ENCODE measurements at regions not wholly inside any gene's neighbourhood (a gene's known extent, or its start where the extent isn't known, plus 50 kb on each side); places are given as distances from the start of the nearest gene placed in this dataset.

DNA sequence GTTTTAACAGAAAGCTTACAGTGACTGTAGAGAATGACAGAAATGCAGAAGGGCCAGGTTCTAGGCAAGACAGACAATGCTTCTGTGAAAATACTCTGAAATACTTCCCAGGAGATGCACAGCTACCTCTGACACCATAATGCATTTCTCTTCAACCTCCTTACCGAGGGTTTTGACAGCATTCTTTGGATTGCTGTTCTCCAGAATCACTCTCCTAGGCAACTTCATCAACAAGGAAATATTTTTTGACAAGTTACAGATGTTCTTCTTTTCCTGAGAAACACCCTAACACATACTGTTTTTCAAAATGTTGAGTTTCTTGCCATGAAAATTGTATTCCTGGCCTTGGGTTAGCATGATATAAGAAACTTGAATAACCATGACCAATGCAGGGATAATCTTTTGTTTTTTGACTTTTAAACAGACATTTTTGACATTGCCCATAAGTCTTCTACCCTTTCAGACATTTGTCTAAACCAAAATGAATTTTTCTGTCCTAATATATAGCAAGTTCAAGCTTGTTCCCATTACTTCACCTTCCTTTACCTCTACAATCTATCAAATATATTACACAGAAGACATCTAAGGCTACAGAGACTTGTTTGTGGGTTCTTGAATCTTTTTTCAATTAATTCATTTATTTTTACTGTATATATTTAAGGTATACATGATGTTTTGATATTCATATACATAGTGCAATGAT is 108.1 kb downstream of the CCDC34 start:
- no peak for DNase-seq (ENCODE audit: low read depth)
- TF ChIP-seq, protein P1, sequence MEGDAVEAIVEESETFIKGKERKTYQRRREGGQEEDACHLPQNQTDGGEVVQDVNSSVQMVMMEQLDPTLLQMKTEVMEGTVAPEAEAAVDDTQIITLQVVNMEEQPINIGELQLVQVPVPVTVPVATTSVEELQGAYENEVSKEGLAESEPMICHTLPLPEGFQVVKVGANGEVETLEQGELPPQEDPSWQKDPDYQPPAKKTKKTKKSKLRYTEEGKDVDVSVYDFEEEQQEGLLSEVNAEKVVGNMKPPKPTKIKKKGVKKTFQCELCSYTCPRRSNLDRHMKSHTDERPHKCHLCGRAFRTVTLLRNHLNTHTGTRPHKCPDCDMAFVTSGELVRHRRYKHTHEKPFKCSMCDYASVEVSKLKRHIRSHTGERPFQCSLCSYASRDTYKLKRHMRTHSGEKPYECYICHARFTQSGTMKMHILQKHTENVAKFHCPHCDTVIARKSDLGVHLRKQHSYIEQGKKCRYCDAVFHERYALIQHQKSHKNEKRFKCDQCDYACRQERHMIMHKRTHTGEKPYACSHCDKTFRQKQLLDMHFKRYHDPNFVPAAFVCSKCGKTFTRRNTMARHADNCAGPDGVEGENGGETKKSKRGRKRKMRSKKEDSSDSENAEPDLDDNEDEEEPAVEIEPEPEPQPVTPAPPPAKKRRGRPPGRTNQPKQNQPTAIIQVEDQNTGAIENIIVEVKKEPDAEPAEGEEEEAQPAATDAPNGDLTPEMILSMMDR (conservative IDR thresholded peaks at IDR 0.05; ENCODE audit: low read depth, low read length), result no peak
- no peak overlapping the region for H3K4me3 ChIP-seq (ENCODE audit: low read length)

DNA sequence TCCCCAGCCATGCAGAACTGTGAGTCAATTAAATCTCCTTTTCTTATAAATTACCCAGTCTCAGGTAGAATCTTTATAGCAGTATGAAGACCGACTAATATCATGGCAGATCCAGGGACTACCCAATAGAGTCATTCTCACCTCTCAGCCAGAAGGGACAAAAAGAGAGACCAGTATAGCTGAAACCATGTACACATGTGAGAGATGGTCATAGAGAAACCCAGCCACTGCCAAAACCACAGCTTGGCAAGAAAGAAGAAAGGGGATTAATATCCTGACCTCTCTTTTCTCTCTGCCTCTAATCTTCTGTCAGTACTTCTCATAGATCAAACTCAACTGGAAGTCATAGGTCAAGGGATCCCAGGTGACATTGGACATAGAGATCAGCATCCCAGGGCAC is 109.8 kb downstream of the CCDC34 start:
- TF ChIP-seq, protein P1 (conservative IDR thresholded peaks at IDR 0.05; ENCODE audit: low read depth, low read length), result no peak
- no peak for DNase-seq (ENCODE audit: low read depth)
- H3K4me3 ChIP-seq (ENCODE audit: low read length), result no peak overlapping the region

DNA sequence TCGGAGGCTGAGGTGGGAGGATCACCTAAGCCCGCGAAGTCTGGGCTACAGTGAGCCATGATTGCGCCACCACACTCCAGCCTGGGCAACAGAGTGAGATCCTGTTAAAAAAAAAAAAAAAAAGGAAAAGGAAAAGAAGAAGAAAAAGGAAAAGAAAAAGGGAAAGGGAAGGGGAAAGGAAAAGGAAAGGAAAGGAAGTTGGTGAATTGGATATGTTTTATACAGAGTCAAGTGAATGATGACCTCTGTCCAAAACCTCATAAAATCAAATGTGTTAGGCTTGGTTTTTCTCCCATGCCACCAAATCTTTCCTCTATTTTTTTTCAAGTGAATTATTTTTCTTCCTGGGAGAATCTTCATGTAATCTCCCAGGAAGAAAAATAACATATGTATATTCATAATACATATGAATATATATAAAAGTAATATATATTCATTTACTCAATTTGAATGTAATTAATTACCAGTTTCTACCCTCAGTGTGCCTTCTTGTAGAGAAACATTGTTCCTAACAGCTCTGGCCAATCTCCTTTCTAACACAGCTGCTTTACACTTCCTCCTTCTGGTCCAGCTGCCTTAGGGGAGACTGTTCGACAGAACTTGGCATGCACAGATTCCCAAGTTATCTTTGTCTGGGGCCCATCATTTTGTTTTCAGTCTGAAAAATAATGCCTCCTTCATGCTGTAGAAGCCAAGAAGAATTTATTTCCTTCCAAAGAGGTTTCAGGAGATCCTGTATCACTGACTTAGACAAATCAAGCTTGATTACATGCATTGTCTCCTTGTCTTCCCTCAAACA is 111.9 kb downstream of the CCDC34 start:
- TF ChIP-seq, protein P1 (conservative IDR thresholded peaks at IDR 0.05; ENCODE audit: low read depth, low read length), result no peak
- H3K4me3 ChIP-seq (ENCODE audit: low read length), result no peak overlapping the region
- no peak for DNase-seq (ENCODE audit: low read depth)

DNA sequence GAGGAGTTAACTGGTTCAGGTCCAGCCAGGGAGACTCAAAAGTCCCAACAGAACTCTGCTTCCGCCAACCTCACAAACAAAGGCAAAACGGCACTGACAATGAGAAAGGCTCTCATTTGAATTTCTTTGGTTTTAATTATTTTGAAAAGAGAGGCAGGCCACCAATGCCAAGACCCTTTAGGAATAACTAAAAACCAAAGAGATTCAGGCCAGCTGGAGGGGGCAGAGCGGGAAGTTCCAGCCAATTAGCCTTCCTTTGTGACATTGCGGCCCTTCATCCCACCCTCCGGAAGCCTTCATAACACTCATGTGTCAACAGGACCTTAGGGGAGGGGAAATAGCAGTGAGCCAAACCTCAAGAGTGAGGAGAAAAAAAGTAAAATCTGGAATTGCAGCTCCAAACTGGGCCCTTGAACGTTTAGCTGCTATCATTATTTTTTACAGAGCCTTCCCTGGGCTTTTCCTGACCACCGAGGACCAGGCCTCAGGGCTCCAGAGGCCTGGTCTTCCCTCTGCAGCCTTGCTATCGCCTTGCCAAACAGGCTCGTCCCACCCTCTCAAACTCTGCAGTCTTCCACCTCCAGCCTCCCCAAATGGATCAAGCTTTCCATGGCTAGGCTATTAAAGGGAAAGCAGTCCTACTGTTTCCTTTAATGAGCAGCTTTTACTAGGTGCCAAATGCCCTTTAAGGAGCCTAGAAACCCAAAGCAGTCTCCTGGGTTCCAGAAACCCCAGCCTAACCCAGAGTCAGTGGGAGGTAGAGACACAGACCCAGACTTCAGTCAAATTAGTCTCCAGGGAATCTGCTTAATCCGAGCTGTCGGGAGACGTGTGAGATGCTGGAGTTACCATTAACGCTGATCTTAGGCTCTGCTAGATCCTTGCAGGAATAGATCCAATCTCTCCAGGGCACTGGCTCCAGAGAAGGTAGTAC is 114.2 kb downstream of the CCDC34 start:
- DNase-seq (ENCODE audit: low read depth), result no peak
- H3K4me3 ChIP-seq (ENCODE audit: low read length), result no peak overlapping the region
- TF ChIP-seq, protein P1 (conservative IDR thresholded peaks at IDR 0.05; ENCODE audit: low read depth, low read length), result no peak

DNA sequence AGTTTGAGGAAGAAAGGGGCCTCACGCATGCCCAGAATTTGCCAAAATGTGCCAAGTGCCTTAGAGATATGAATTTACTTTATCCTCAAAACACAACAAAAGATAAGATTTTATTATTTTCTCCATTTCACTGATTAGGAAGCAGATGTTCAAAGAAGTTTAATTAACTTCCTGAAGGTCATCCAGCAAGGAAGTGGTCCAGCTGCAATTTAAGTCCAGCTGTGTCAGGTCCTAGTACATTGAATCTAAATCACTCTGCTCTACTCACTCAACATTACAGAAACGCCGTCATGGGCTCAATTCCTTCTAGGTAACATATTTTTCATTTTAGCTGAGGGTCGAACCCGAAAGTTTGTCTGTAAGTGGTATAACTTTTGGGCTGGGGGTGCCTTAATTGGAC is 115.4 kb downstream of the CCDC34 start:
- DNase-seq (ENCODE audit: low read depth), result no peak
- TF ChIP-seq, protein P1 (conservative IDR thresholded peaks at IDR 0.05; ENCODE audit: low read depth, low read length), result no peak
- no peak overlapping the region for H3K4me3 ChIP-seq (ENCODE audit: low read length)

DNA sequence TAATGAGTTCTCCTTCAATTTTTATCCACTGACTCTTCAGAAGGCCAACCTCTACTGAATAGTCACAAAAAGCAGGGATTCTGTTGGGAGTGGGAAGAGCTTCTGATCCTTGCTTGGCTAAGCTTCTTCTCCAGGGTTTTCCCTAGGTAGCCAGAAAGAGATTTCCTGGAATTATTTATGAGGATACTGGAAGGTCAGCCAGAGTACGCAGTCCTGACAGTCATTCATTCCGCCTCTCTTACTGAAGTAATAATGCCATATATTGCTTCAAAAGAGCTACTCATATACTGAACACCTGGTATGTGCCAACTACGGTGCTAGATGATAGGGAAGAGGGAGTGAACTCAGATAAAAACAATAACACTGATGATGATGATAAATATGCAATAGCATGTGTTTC is 116.1 kb downstream of the CCDC34 start:
- DNase-seq (ENCODE audit: low read depth), result no peak
- H3K4me3 ChIP-seq (ENCODE audit: low read length), result no peak overlapping the region
- TF ChIP-seq, protein P1 (conservative IDR thresholded peaks at IDR 0.05; ENCODE audit: low read depth, low read length), result no peak
